Colonic mucosa (tissue), 4 donors: ENCODE measurements at regions not wholly inside any gene's neighbourhood (a gene's known extent, or its start where the extent isn't known, plus 50 kb on each side); places are given as distances from the start of the nearest gene placed in this dataset.
"Not testable (repeated sequence)": the region's sequence is repeated elsewhere in the genome, so short reads cannot be mapped to it uniquely, and the experiment has no call there.

Experiments
- DNase-seq: peaks from one replicate; pipeline ENCODE4 v3.0.0-alpha.2; 2020
- H3K27ac ChIP-seq: fragments of 200-600 bp; one replicate; pipeline ENCODE4 v1.8.0; 2021
- H3K27me3 ChIP-seq: fragments of 200-600 bp; one replicate; pipeline ENCODE4 v1.8.0; 2021
- H3K36me3 ChIP-seq: fragments of 200-600 bp; one replicate; pipeline ENCODE4 v1.8.0; 2021
- H3K4me1 ChIP-seq: fragments of 200-600 bp; one replicate; pipeline ENCODE4 v1.8.0; 2021; ENCODE audit warnings: mild to moderate bottlenecking
- H3K4me3 ChIP-seq: fragments of 200-600 bp; one replicate; pipeline ENCODE4 v1.8.0; 2021
- H3K9ac ChIP-seq, 2 donors: one replicate each; pipeline ENCODE4 v1.7.0; 2013; ENCODE audit warnings: control low read depth in 2 of 2, low read depth in 2 of 2, low read length in 2 of 2
- H3K9me3 ChIP-seq: fragments of 200-600 bp; one replicate; pipeline ENCODE4 v1.8.0; 2021
- CTCF ChIP-seq: fragments of 200-600 bp; IDR thresholded peaks from one replicate; pipeline ENCODE4 v1.8.0; 2022; ENCODE audit warnings: antibody characterized with exemption, mild to moderate bottlenecking
- intact Hi-C: fragments of 100-400 bp; cut with DNase I; formaldehyde crosslinking; loops from one replicate; pipeline ENCODE4 v1.14.1; 2022
- donor health status: healthy.
- donor health status: DM: no; HTN: no; CAD: no.
- donor health status: DM: no; HTN: no; CAD: no.

- intact Hi-C loops = no loop called here
- no peak for TF ChIP-seq CTCF
- Histone ChIP-seq H3K9ac (no peak overlapping the region), H3K4me3 (no peak overlapping the region), H3K27ac (no peak overlapping the region), H3K4me1 (no peaks in the 10 kb centered on the region), H3K36me3 (no peaks in the 10 kb centered on the region), H3K9me3 (no peaks in the 10 kb centered on the region), H3K27me3 (no peaks in the 10 kb centered on the region)
- no peak for DNase-seq
These were observed 543.4 kb downstream of the RPL10L start for GRCh38 chr14:46108228-46108627.

- H3K27ac ChIP-seq, intact Hi-C loops, H3K9me3 ChIP-seq, H3K4me3 ChIP-seq, H3K36me3 ChIP-seq, H3K9ac ChIP-seq, H3K4me1 ChIP-seq, DNase-seq, H3K27me3 ChIP-seq: not testable (repeated sequence)
These were observed 550.7 kb downstream of the RPL10L start for GRCh38 chr14:46100901-46101300.

- no peak for DNase-seq
- TF ChIP-seq CTCF = no peak
- Histone ChIP-seq H3K4me1 (no peaks in the 10 kb centered on the region), H3K9ac (no peak overlapping the region), H3K36me3 (no peaks in the 10 kb centered on the region), H3K4me3 (no peak overlapping the region), H3K27ac (no peak overlapping the region), H3K9me3 (no peaks in the 10 kb centered on the region), H3K27me3 (no peaks in the 10 kb centered on the region)
- intact Hi-C loops = no loop called here
These were observed 559.8 kb downstream of the RPL10L start for GRCh38 chr14:46091819-46092218.

- Histone ChIP-seq H3K9me3 (no peaks in the 10 kb centered on the region), H3K4me1 (no peaks in the 10 kb centered on the region), H3K4me3 (no peak overlapping the region), H3K27me3 (no peaks in the 10 kb centered on the region), H3K27ac (no peak overlapping the region), H3K9ac (no peak overlapping the region), H3K36me3 (no peaks in the 10 kb centered on the region)
- intact Hi-C loops = no loop called here
- no peak for DNase-seq
- no peak for TF ChIP-seq CTCF
These were observed 564.0 kb downstream of the RPL10L start for GRCh38 chr14:46087604-46088003.

GRCh38 chr14:46074061-46074460, 577.5 kb downstream of the RPL10L start:
- intact Hi-C loops = no loop called here
- Histone ChIP-seq H3K4me1 (no peaks in the 10 kb centered on the region), H3K27ac (no peak overlapping the region), H3K9ac (no peak overlapping the region), H3K36me3 (no peaks in the 10 kb centered on the region), H3K4me3 (no peak overlapping the region), H3K27me3 (no peaks in the 10 kb centered on the region), H3K9me3 (no peaks in the 10 kb centered on the region)
- TF ChIP-seq CTCF = no peak
- no peak for DNase-seq

GRCh38 chr14:46063872-46064271, 587.7 kb downstream of the RPL10L start:
- DNase-seq = no peak
- no peak overlapping the region for H3K9ac ChIP-seq
- no peak overlapping the region for H3K4me3 ChIP-seq
- H3K36me3 ChIP-seq = no peaks in the 10 kb centered on the region
- H3K4me1 ChIP-seq = no peaks in the 10 kb centered on the region
- H3K27ac ChIP-seq = no peak overlapping the region
- intact Hi-C loops = no loop called here
- TF ChIP-seq CTCF = no peak
- H3K27me3 ChIP-seq = no peaks in the 10 kb centered on the region
- no peaks in the 10 kb centered on the region for H3K9me3 ChIP-seq
